ENCODE measurements at regions not wholly inside any gene's neighbourhood (a gene's known extent, or its start where the extent isn't known, plus 50 kb on each side); places are given as distances from the start of the nearest gene placed in this dataset.
A peak's percentile ranks its signal among the peaks of the same experiment; 100 is the strongest.

DNA sequence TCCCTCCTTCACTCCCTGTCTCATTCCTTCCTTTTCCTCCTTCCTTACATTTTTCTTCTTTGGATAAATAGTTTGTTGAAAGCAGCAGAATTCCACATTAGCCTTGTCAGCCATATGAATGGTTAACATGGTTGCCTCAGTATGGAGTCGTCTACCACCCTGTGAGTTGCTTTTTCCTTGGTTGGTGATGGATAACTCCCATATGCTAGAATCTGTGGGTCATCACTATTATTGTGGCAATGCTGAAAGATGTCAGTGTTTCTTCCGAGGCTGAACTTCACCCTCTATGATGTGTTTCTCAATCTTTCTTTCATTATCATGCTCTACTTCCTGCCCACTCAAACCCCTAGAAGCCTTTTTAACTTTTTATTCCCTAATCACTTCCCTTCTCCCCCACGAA lies 481.8 kb upstream of the KCNMB2 start:
- no peak for DNase-seq

DNA sequence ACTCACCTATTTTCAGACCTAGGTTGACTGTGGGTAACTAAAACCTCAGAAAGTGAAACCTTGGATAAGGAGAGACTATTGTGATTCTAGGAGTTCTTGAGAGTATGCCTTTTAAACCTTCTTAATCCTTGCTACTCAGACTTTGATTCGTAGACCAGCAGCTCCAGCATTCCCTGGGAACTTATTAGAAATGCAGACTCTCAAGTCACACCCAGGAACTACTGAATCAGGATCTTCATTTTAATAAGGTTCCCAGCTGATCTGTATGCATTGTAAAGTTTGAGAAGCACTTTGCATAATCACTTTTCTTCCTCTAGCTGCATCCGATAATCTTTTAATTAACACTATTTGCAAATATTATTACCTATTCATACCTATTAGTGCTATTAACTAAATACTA lies 480.3 kb upstream of the KCNMB2 start:
- DNase-seq: no peak

DNA sequence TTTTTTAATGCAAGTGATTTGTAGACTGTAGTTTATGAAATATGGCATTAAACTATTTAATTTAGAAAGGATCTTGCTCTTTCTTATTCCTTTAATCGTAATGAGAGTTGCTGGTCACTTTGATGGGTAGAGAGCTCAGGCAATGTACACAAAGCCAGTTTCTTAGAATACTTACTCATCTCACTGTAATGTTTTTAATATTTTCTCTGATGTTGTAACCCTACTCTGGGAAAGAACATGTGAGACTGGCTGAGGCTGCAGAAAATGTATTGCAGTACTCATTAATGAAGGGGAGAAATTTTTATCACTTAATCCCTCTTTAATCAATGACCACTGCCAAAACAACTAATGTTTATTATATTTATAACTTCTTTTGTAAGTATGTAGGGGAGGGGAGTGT lies 479.4 kb upstream of the KCNMB2 start:
- no peak for DNase-seq

DNA sequence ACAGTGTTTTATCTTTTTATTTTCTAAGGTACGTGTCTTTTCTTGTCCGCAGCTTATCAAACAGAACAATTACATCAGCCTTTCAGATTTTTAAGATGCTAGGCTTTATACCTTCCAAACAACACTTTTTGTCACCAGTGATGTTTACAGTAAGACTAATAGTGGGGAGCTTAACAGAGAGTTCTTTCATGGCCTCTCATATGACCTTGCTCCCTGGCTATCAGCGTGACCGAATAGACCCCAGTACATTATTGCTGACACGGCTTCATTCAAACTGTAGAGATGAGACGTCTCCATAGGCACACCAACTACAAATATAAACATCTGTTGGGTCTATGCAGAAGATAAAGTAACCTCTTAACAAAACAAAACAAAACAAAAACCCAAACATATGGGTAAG lies 477.6 kb upstream of the KCNMB2 start:
- no peak for DNase-seq

DNA sequence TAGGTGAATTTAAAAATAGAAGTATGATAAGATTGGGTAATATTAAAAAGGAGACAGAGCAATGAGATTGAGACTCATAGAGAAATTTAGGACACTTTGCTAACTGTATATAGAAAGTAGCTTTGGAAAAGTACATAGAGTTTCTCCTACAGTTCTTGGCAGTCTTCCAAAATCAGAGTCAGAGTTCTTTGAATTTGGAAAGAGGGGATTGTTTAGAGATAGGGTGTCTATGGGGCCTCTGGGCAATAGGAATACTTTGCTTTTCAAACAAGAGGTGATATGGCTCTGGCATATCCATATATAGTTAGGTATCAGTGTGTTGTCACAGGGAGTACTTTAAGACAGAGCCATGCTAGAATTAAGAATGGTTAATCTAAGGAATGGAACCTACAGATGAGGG lies 477.1 kb upstream of the KCNMB2 start:
- DNase-seq: no peak

DNA sequence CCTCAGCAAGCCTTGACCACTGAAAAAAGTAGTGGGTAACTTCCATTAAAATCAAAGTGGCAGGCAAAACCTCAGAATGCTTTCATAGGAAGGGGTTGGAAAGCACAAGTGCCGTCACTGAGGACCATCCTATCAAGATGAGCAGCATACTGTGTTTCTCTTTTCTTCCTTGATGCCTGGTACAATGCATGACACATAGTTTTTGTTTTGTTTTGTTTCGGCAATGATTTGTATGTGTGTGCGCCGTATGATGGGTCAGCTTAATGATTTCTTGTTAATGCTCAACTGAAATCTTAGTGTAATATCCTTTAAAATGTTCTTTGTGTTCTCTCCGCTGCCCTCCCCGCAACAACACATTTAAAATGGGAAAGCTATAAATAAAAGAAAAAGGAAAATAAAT lies 476.4 kb upstream of the KCNMB2 start:
- DNase-seq: no peak

DNA sequence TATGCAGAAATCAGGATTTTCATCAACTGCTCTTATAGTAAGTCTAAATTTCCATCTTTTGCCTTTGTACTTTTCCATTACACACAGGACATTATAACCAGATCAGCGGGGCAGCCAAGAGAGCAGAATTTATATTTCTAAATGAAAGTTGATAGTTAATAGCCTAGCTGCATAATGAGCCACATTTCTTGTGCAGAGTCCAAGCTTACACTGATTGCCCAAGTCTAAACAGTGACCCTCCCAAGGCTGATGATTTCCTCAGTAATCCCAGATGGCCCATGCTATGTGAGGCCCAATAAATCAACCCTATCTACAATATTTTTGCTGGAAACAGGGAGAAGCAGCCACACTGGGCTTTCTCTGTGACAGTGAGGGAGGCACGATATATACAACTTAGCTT lies 475.8 kb upstream of the KCNMB2 start:
- DNase-seq: no peak

DNA sequence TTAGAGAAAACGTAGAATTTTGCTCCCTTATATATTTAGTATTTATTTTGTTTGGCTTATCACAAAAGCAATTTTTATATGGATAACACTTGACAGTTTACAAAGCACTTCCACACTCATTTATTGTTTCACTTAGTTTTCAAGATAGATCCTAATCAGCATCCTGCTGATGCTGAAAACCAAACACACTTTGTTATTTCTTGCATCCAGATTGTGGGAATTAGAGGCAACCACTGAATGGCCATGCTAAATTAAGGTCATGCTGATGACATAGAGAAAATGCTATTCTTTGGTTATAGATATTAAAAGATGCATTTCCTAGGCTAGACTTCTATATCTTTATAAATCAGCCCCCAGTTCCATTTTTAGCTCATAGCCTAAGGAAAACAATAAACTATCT lies 474.1 kb upstream of the KCNMB2 start:
- DNase-seq: no peak

DNA sequence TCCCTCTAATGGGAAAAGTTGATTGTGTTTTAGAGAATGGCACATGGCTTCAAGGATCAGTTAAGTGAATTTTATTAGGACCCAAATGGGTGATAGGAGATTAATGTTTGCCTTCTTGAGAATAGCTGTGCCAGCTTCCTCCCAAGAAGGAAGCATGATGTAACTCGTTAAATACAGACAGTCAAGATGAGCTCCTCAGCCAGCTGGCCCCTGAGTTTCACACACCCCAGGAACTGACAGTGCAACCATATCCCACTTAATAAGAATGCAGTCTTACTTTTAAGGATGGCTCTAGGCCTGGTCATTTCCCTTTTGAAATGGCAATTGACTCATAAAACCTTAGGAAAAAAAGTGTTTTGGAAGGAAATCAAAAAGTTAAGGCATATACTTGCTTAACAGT lies 472.8 kb upstream of the KCNMB2 start:
- no peak for DNase-seq

DNA sequence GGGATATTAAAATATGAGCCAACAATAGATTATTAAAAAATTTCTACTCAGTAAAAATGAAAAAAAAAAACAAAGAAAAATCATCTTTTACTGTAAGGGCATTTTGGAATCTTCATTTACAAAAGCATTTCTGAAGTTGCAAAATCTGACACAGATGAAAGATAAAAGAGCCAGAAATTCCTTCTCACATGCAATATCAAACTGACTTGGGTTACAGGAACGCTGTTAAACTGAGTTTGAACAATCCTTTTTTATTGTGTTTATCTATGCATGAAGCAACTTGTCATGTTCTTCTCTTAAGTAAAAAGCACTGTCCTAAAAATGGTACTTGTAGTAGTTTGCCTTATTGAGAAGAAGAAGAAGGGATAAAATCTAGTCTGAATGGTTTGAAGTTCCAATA lies 468.5 kb upstream of the KCNMB2 start:
- no peak for DNase-seq

DNA sequence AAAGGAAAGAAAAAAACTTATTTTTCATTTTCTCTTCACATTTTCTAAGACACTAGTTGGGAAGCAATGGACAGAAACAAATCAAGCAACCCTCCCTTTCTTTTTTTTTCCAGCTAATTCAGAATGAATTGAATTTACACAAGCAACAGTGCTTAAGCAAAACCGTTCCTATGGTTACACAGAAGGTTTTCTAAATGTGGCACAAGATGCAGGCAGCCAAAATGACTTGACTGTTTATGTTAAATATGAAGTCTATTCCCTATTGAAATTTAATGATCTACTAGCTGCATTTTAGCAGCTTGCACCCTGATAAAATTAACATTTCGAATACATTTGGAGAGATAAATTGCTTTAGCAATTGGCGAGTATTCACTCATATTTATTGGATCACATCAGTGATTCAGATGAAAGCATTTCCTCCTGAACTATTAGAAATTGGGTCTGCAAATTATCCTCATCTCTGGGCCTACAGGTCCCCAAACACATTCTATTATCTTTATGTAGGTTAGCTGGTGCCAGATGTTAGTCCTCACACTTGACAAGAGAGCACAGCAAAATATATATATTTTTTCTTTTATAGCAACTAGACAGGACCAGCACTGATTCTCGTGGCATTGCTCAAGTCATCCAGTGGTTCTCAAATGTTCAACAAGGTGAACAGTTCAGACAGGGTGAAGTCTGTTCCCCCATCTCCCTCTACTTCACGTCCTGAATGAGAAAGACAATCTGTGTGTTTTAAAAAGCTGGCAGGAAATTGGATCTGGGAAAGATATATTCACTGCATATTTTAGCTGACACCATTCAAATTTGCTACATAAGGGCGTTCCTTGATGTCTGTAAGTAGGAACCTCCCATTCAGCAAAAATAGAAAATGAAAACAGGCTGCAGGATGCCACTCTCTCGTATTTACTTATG lies 463.6 kb upstream of the KCNMB2 start:
- DNase-seq: no peak

DNA sequence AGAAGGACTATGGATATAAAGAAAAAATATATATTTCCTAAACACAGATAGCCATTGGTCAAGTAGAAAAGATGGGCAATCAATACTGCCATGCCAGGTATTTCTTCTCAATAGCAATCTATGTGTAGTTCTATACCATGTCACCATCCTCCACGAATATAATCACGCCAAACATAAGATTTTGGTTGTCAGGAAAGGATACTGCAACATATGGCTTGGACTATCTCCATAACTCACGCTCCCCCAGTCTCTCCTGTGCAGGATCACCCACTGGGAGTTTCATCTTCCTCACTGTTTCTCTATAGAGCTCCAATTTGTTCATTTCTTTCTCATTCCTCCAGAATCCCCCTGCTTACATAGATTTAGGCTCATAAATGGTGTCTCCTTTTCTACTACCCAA lies 462.9 kb upstream of the KCNMB2 start:
- DNase-seq: no peak

DNA sequence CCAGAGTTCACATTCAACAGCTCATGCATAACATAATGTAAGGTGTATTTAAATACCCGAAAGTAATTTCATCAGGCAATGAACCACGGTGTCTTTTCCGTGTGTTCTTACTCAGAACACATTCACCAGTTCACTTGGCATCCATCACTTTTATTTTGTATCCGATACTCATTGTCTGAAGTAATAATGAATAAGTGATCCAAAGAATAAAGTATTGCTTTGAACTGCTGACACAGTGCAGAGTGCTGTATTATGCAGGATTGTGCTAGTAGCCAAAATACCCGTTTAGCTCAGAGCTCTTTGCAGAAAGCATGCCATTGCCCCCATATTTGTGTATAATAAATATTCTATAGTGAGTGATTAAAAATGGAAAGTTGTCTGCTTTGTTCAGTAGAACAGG lies 460.9 kb upstream of the KCNMB2 start:
- no peak for DNase-seq

DNA sequence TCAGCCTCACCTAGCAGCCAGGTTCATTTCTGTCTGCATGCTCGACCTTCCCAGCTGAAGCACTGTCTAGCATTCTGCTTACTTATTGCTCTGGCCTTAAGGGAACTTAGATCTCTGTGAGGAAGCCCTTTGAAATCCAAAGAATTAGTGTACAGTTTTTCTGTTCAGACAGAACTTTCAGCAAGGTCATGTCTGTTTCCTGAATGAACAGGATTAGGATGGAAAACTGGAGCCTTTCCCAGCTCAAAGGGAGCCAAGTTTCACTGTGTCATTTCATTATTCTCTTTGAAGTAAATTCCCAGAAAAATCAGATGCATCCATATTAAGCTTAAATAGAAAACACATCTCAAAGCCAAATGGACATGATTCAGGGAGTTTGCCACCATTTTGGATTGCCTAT lies 457.3 kb upstream of the KCNMB2 start:
- DNase-seq: no peak

DNA sequence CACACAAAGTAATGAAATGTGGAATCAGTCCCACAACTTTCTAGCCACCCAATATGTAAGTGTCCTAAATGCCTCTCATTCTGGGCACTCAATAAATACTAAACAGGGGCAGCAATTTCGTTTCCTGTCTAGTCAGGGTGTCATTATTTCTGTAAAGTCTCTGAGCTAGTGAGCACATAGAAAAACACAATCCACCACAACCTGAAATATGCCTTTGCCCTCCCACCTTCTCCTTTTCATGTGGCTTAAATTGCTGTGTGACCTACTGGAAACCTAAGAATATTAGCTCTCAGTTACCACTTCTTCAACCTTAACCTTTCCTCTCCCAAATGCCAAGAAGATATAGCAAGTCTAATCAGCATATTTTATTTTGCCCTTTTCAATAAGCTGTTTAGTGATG lies 456.3 kb upstream of the KCNMB2 start:
- DNase-seq: no peak

DNA sequence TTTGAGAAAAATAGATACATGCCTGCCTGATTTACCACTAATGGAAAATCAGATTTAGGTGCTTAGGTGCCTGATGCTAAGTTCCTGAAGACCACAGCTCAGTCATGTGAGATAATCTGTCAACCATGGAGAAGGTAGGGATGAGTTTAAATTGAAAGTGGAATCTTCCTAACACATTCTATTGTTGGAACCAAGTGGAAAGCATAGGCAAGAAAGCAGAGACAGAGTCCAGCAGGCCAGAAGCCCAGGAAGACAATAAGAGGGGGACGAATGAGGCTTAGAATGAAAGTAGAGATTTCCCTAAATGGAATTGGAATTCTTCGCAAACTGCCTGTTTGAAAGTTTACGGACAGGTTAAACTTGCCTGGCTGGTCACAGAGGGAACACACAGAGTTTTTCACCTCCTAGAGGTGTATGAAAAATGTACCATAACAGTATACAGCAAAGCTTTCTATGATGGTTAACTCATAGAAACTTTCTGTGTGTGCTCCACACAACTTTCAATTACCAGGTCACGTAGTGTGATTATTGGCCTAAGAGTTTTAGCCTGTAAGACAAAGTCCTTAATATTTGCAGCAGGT lies 453.8 kb upstream of the KCNMB2 start:
- no peak for DNase-seq

DNA sequence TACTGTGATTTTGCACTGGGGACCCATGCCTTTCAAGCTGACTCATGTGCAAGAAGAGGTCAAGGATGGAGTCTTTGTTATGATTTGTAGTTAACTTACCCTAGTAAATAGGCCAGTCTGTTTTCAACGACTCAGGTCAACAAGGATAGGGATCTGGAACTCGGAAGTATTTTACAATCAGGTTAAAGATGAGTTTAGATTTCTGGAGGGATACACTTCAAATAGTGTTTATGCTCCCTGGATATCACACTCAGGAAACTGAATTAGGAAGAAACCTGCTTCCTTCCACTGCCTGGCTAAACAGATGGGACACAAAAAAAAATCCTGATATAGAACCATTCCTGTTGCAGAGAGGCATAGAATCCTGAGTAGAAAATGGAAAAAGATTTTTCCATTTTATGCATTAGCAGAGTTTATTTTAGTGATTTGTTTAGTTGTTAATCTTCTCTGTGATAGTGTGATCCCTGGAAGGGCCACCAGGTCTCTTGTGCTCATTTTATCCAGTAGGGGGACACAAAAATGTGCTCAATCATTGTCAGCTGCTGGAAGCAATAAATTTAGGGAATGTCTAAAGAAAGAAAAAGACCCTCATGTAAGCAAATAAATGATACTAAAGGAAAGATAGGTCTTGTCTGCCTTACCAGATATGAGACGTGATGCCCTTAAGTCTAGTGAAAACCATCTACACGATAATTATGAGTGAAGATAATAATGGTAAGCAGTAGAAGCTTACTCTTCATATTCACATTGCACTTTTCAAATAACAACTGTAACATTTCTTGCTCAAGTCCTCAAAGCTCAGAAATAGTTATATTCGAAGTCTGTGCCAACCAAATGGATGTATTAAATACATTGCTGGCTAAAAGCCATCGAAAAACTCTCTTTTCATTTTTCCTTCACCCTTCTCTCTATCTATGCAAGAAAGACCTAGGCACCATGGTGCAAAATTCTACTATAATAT lies 452.1 kb upstream of the KCNMB2 start:
- DNase-seq: no peak

DNA sequence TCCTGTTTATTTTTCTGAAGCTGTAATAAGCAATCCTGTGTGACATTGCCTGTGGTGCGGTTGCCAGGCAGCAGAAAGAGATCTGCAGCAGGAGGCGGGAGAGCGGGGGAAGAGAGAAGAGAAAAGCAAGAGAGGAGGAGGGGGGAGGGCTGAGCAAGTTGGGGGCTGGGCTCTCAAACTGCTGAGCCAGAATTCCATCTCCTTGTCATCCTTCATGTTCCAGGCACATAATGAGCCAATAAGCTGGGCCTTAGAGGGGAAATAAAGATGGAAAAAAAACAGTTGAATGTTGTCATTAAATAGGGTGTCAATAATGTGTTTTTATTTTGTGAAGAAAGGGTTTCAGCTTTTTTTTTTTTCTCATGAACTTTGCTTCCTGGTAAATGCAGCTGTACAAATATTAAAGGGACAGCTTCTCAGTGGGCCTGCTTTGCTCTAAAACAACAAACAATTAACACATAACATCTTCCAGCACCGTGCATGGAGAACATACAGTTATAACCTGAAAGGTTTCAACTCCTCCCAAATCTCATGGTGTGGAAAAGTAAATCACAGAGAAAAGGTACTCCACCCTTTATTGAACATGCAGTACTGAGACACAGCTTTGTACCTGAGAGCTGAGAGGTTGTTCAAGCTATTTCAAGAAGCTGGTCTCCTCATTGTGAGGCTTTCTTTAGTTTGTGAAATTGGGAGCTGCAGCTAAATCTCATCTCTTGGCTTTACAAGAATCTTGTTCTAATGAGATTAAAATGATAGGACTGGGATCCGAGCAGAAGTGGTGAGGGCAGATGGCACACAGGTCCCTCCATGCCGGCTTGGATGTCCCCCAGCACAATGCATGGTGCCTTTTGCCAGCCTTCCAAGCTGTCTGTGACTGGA lies 451.1 kb upstream of the KCNMB2 start:
- peak; percentile 47 for DNase-seq

DNA sequence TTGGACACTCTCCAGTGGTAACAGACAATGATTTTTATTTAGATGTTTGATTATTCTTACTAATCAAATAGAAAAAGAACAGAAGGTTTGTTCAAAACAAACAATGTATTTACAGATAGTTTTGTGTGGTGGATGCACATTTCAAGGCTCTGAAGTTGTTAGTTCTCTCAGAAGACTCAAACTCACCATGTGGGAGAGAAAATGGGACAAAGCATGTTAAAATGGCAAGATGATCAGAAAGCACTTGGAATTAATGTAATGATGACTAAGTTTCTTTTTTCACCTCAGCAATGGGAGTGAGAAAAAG lies 450.5 kb upstream of the KCNMB2 start:
- no peak for DNase-seq

DNA sequence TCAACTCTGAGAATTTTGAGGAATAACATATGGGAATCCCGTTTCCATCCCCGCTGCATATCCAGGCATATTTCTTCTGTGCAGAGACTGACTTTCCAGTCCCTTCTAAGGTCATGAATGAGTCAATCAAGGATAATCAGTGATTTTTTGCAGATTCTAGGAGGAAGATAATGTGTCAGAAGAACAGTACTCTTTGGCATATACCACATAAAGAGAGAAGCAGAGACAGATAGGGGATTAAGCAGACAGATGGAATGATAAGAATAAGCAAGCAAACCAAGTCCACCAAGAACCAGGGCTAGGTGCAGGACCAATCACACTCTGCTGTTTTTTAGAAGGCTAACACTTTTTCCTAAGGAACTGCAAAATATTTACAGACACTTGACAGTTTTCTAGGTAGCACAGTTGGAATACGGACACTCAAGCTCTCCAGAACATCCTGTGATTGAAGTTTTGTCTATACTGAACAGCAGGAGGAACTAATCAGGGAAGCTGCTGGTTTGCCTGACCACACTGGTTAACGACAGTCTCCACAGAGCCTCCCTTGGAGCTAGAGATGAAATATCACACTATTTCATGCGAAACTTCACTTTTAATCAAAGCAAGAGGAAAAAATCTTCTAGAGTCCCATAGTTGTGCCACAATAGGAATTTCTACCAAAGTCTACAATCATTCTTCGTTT lies 450.0 kb upstream of the KCNMB2 start:
- no peak for DNase-seq

DNA sequence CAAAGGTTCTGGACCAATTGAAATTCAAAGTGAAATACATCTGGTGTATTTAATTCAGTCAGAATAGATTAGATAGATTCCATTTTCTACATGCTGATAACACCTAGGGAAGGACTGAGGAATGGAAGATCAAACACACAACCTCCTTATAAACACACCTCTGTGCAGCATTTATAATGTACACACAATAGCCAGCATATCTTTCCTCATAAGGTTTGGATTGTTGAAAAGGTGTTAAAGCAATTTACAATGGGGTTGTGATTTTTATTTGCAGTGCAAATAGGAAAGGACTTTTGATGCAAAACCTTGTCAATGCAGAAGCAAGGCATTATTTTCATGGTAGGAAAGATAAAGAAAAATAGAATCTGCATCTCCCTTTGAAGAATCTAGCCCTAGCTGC lies 448.9 kb upstream of the KCNMB2 start:
- no peak for DNase-seq

DNA sequence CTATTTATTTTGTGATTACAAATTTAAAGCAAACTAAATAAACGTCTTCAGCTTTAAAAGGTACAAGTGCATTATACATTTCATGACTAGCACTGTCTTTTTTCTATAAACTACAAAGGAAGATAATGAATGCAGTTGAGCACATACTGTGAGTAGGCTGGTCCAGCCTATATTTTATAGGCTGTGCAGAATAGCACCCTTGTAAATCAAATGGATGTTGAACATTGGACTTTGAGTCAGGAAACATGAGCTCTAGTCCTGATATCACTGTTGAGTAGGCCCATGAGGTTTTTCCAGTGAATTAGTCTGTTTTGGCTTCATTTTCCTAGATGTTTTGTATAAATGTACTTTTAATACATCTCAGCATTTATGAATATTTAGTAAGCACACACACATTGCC lies 447.3 kb upstream of the KCNMB2 start:
- no peak for DNase-seq
